SK-N-MC (cell line): ENCODE measurements at regions not wholly inside any gene's neighbourhood (a gene's known extent, or its start where the extent isn't known, plus 50 kb on each side); places are given as distances from the start of the nearest gene placed in this dataset.
"Not testable (repeated sequence)": the region's sequence is repeated elsewhere in the genome, so short reads cannot be mapped to it uniquely, and the experiment has no call there.

Experiments used
- DNase-seq: peaks from one replicate; pipeline ENCODE4 v3.0.0-alpha.2; 2011; ENCODE audit warnings: low read depth, low spot score
- H3K27ac ChIP-seq: fragments of 200-600 bp; sonication (generic); 2 replicates; pipeline ENCODE4 v1.5.1; 2016; ENCODE audit warnings: mixed run types
- H3K36me3 ChIP-seq: fragments of 200-600 bp; sonication (generic); 2 replicates; pipeline ENCODE4 v1.6.1; 2017; ENCODE audit warnings: antibody characterized with exemption, low read length, mixed read lengths; ENCODE audit not compliant: insufficient read depth
- H3K4me3 ChIP-seq: fragments of 200-600 bp; sonication (generic); 2 replicates; pipeline ENCODE4 v1.5.1; 2016
- H3K9ac ChIP-seq: fragments of 200-600 bp; sonication (generic); 2 replicates; pipeline ENCODE4 v1.8.0; 2017; ENCODE audit warnings: mixed run types, mixed read lengths; ENCODE audit not compliant: insufficient read length
- H3K9me3 ChIP-seq: fragments of 200-600 bp; sonication (generic); 2 replicates; pipeline ENCODE4 v1.6.1; 2017; ENCODE audit warnings: low read depth, mild to moderate bottlenecking, antibody characterized with exemption, low read length, moderate library complexity, mixed read lengths
- EZH2 ChIP-seq: fragments of 200-600 bp; sonication (generic); IDR thresholded peaks from one replicate; pipeline ENCODE4 v1.6.1; 2017; ENCODE audit warnings: antibody characterized with exemption
- FOXP2 ChIP-seq: optimal IDR thresholded peaks from 2 replicates; pipeline ENCODE3; 2011; ENCODE audit warnings: mild to moderate bottlenecking, moderate library complexity; ENCODE audit not compliant: insufficient read depth; ENCODE audit errors: extremely low read length, control extremely low read depth
- POLR2AphosphoS5 ChIP-seq: IDR thresholded peaks from 2 replicates; pipeline ENCODE4 v1.6.1; 2012; ENCODE audit warnings: mild to moderate bottlenecking, low read depth, low read length, borderline replicate concordance

- Histone ChIP-seq H3K36me3 (no peaks in the 10 kb centered on the region), H3K9me3 (no peaks in the 10 kb centered on the region), H3K4me3 (no peak overlapping the region), H3K27ac (no peak overlapping the region), H3K9ac (no peak overlapping the region)
- DNase-seq: no peak
- TF ChIP-seq EZH2: no peak
These were observed 154.3 kb downstream of the POLR1F start for GRCh38 chr7:19554581-19554980.

- no peak for DNase-seq
- Histone ChIP-seq H3K4me3 (no peak overlapping the region), H3K36me3 (no peaks in the 10 kb centered on the region), H3K9ac (no peak overlapping the region), H3K9me3 (no peaks in the 10 kb centered on the region), H3K27ac (no peak overlapping the region)
- TF ChIP-seq FOXP2: no peak
- TF ChIP-seq EZH2: no peak
These were observed 156.3 kb downstream of the POLR1F start for GRCh38 chr7:19552576-19552975.

GRCh38 chr7:19549246-19549645, 159.6 kb downstream of the POLR1F start:
- not testable (repeated sequence) for H3K9ac ChIP-seq, H3K36me3 ChIP-seq, DNase-seq, H3K9me3 ChIP-seq, H3K27ac ChIP-seq, H3K4me3 ChIP-seq

- H3K4me3 ChIP-seq: no peak overlapping the region
These were observed 170.9 kb downstream of the POLR1F start for GRCh38 chr7:19537942-19538401.

GRCh38 chr7:19533266-19533665, 175.6 kb downstream of the POLR1F start:
- no peak overlapping the region for H3K27ac ChIP-seq
- no peak overlapping the region for H3K9ac ChIP-seq
- no peak for TF ChIP-seq FOXP2
- no peak for TF ChIP-seq POLR2AphosphoS5
- TF ChIP-seq EZH2: no peak
- no peaks in the 10 kb centered on the region for H3K36me3 ChIP-seq
- no peak for DNase-seq
- no peaks in the 10 kb centered on the region for H3K9me3 ChIP-seq
- no peak overlapping the region for H3K4me3 ChIP-seq

More at GRCh38 chr7:19537942-19538401, 170.9 kb downstream of the POLR1F start:
- Histone ChIP-seq H3K27ac (no peak overlapping the region), H3K9me3 (no peaks in the 10 kb centered on the region), H3K36me3 (no peaks in the 10 kb centered on the region), H3K9ac (no peak overlapping the region)
- DNase-seq: no peak
- no peak for TF ChIP-seq FOXP2
- TF ChIP-seq EZH2: no peak
- TF ChIP-seq POLR2AphosphoS5: no peak

- Histone ChIP-seq H3K9ac (no peak overlapping the region), H3K4me3 (no peak overlapping the region), H3K9me3 (no peaks in the 10 kb centered on the region), H3K27ac (no peak overlapping the region), H3K36me3 (no peaks in the 10 kb centered on the region)
- TF ChIP-seq POLR2AphosphoS5 (no peak), FOXP2 (no peak), EZH2 (no peak)
- no peak for DNase-seq
These were observed 178.0 kb downstream of the POLR1F start for GRCh38 chr7:19530852-19531251.

GRCh38 chr7:19530261-19530660, 178.6 kb downstream of the POLR1F start:
- Histone ChIP-seq H3K27ac (no peak overlapping the region), H3K4me3 (no peak overlapping the region), H3K9me3 (no peaks in the 10 kb centered on the region), H3K36me3 (no peaks in the 10 kb centered on the region), H3K9ac (no peak overlapping the region)
- no peak for TF ChIP-seq FOXP2
- no peak for TF ChIP-seq POLR2AphosphoS5
- TF ChIP-seq EZH2: no peak
- DNase-seq: no peak

- no peak overlapping the region for H3K9ac ChIP-seq
These were observed 182.2 kb downstream of the POLR1F start for GRCh38 chr7:19526639-19527038.

GRCh38 chr7:19522486-19522885, 186.4 kb downstream of the POLR1F start:
- Histone ChIP-seq H3K9me3 (no peaks in the 10 kb centered on the region), H3K27ac (no peak overlapping the region), H3K36me3 (no peaks in the 10 kb centered on the region), H3K4me3 (no peak overlapping the region), H3K9ac (no peak overlapping the region)
- TF ChIP-seq POLR2AphosphoS5 (no peak), FOXP2 (no peak), EZH2 (no peak)
- no peak for DNase-seq

More at GRCh38 chr7:19526639-19527038, 182.2 kb downstream of the POLR1F start:
- H3K4me3 ChIP-seq: no peak overlapping the region
- H3K27ac ChIP-seq: no peak overlapping the region
- DNase-seq: no peak
- no peak for TF ChIP-seq POLR2AphosphoS5
- H3K9me3 ChIP-seq: no peaks in the 10 kb centered on the region
- no peaks in the 10 kb centered on the region for H3K36me3 ChIP-seq

- no peak overlapping the region for H3K4me3 ChIP-seq
- TF ChIP-seq EZH2 (no peak), FOXP2 (no peak), POLR2AphosphoS5 (no peak)
- no peak overlapping the region for H3K27ac ChIP-seq
- no peak overlapping the region for H3K9ac ChIP-seq
- no peaks in the 10 kb centered on the region for H3K9me3 ChIP-seq
- H3K36me3 ChIP-seq: no peaks in the 10 kb centered on the region
- no peak for DNase-seq
These were observed 188.4 kb downstream of the POLR1F start for GRCh38 chr7:19520392-19520791.
